ENCODE measurements at regions not wholly inside any gene's neighbourhood (a gene's known extent, or its start where the extent isn't known, plus 50 kb on each side); places are given as distances from the start of the nearest gene placed in this dataset.
"Not testable (repeated sequence)": the region's sequence is repeated elsewhere in the genome, so short reads cannot be mapped to it uniquely, and the experiment has no call there.

DNA sequence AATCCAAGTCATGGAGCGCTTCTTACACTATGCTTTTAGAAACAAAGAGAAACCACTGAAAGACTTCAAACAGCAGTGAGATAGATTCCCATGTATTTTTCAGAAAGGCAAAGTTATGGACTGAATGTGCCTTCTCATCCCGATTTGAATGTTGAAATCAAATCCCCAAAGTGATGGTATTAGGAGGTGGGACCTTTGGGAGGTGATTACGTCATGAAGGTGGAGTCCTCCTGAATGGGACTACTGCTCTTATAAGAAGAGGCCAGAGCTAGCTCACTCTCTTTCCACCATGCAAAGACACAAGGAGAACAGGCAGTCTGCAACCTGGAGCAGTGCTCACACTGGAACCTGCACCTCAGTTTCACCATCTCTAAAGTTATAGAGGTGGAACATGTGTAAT lies 1279.8 kb downstream of the GATA3 start:
- in situ Hi-C loops (cut with HindIII; ENCODE audit: low pct_unique_long_range_greater_than_20kb, low sequenced_read_pairs) = no loop called here
- no peak for DNase-seq (ENCODE audit: low read depth)

DNA sequence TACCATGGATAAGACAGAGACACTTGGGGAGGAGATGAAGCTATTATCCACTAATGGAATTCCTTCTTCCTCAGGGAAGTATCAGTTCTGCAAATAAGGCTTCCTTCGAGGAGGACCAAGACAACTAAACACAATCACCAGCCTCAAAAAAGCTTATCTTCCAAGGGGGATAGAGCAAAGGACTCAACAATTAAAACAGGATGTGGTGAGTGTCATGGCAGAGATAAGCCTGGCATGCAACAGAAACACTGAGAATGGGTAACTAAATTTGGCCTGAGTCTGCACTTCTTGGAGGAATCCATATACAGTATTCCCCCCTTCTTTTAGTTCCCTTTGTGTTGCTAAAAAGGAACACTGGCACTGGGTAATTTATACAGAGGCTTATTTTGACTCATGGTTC lies 1285.2 kb downstream of the GATA3 start:
- no peak for DNase-seq (ENCODE audit: low read depth)
- in situ Hi-C loops (cut with HindIII; ENCODE audit: low pct_unique_long_range_greater_than_20kb, low sequenced_read_pairs) = no loop called here

GRCh38 chr10:9342885-9343570 lies 1288.5 kb downstream of the GATA3 start:
- in situ Hi-C loops (cut with HindIII; ENCODE audit: low pct_unique_long_range_greater_than_20kb, low sequenced_read_pairs) = no loop called here
- peak; percentile 35 for DNase-seq (ENCODE audit: low read depth)

DNA sequence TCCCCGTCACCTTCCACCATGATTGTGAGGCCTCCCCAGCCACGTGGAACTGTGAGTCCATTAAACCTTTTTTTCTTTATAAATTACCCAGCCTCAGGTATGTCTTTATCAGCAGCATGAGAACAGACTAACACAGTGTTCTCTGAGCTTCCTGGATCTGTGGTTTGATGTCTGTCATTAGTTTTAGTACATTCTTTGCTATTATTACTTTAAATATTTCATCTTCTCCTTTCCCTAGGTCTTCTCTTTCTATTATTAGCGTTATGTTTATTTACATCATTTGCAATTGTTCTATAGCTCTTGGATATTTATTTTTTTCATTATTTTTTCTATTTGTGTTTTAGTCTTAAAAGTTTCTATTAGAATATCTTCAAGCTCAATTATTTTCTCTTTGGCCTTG lies 1293.4 kb downstream of the GATA3 start:
- DNase-seq (ENCODE audit: low read depth); in situ Hi-C loops (cut with HindIII; ENCODE audit: low pct_unique_long_range_greater_than_20kb, low sequenced_read_pairs): not testable (repeated sequence)

DNA sequence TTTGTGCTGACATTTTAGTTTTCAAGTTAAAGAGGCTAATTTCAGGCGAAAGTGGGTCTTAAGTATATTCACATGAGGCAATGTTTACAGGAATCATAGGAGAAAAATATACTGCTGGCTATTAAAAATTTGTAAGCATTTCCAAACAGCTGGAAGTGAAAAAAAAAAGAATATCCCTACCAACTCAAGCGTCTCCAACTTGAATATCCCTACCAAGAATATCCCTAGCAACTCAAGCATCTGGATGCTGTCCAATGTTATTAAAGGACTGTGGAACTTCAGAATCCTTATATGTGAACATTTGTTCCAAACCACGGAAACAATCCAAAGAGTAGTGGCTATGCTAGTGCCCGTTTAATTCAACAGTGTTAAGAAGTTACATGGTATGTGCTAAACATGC lies 1303.0 kb downstream of the GATA3 start:
- no peak for DNase-seq (ENCODE audit: low read depth)
- in situ Hi-C loops (cut with HindIII; ENCODE audit: low pct_unique_long_range_greater_than_20kb, low sequenced_read_pairs) = no loop called here

DNA sequence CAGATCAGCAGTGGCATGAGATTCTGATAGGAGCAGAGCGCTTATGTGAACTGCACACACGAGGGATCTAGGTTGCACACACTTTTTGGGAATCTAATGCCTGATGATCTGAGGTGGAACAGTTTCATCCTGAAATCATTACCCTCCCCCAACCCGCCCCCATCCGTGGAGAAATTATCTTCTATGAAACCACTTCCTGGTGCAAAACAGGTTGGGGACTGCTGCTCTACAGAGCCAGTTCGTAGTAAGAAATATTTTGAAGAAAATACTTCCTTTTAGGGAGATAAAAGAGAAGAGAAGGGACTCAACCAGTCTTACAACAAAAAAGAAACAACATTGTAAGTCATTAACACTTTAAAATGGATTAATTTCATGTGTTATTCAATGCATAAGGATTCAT lies 1308.2 kb downstream of the GATA3 start:
- in situ Hi-C loops (cut with HindIII; ENCODE audit: low pct_unique_long_range_greater_than_20kb, low sequenced_read_pairs) = no loop called here
- no peak for DNase-seq (ENCODE audit: low read depth)

- no peak for DNase-seq (ENCODE audit: low read depth)
- in situ Hi-C loops (cut with HindIII; ENCODE audit: low pct_unique_long_range_greater_than_20kb, low sequenced_read_pairs) = no loop called here
Measured at GRCh38 chr10:9379183-9379582, 1324.7 kb downstream of the GATA3 start.

DNA sequence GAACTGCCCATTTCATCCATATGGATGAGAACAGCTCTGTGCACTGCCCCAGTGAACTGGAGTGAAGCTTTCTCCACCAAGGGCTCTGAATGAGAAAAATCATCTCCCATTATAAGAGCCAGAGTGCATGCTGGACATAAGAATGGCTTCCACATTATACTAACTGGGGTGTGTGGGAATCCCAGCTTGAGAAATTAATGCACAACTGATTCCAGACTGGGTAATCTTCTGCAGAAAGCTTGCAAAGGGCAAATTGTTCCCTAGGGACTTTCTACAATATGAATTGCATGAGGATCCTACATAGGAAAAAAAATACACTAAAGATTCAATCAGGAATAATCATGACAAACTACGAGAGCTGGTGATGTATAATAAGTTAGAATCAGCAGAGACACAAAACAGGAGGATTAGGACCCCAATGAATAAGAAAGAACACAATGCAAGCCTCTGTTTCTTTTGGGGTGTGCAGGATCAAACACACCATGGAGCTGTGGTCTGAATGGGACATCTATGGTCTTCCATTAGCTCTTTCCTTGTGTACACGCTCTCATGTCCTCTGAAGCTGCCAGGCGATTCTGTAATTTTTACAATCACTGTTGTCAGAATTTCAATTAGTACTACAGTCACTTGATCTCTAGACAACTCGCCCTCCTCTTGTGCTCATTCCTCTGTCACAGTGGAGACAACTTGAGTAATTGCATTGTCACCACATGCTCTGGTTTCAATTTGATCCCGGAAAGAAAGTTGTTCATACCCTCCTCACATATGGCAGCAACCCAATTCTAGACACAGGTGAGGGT lies 1327.4 kb downstream of the GATA3 start:
- in situ Hi-C loops (cut with HindIII; ENCODE audit: low pct_unique_long_range_greater_than_20kb, low sequenced_read_pairs) = no loop called here
- DNase-seq (ENCODE audit: low read depth) = no peak

GRCh38 chr10:9382533-9382866 lies 1328.0 kb downstream of the GATA3 start:
- in situ Hi-C loops (cut with HindIII; ENCODE audit: low pct_unique_long_range_greater_than_20kb, low sequenced_read_pairs) = no loop called here

DNA sequence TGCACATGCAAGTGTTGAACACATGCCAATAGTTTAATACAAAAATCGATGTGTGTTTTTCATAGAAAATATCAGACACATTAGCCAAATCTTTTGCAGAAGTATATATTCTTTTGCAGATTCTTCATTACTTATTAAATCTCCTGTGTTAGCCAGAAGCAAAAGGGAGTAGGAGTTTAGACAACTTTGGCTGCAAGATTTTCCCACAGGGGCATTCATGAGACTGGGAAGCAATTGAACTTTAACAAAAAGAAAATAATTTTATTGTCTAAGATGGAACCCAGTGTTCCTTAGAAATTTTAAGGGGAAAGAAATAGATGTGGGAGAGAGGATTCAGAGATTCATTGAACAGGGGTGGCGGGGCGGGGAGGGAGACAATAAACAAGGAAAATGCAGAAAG lies 1336.0 kb downstream of the GATA3 start:
- in situ Hi-C loops (cut with HindIII; ENCODE audit: low pct_unique_long_range_greater_than_20kb, low sequenced_read_pairs) = no loop called here
- no peak for DNase-seq (ENCODE audit: low read depth)

More at GRCh38 chr10:9382533-9382866, 1328.0 kb downstream of the GATA3 start:
- no peak for DNase-seq (ENCODE audit: low read depth)

DNA sequence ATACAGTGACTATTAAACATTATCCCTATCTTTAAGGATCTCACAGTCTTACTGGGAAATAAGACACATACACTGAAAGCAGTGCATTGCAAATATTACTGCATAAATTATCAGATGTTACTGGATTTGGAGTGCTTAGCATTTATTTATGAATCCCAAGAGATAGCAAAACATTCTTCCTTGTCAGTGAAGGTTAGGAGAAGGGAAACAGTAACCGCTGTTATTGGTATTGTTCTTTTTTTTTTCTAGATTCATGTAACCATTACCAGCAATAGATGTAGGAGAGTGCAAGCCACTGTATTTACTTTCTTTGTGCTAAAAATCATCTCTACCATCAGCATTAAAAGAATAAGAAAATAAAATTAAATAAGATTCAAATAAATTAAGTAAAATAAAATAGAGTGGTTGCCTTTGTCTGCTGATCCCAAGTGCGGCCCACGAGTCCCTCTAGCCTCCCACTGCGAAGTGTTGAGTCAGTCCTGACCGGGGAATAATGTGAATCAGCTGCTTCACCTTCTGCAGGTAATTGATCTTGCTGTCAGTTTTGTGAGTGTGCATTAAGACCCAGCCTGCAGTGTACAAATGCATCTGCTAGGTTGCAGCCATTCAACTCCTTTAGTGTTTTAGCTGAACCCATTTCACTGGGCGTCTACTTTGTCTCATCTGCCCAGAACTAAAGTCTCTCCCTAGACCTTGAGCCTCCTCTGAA lies 1344.9 kb downstream of the GATA3 start:
- in situ Hi-C loops (cut with HindIII; ENCODE audit: low pct_unique_long_range_greater_than_20kb, low sequenced_read_pairs) = no loop called here
- DNase-seq (ENCODE audit: low read depth) = no peak

- DNase-seq (ENCODE audit: low read depth); in situ Hi-C loops (cut with HindIII; ENCODE audit: low pct_unique_long_range_greater_than_20kb, low sequenced_read_pairs): not testable (repeated sequence)
Measured at GRCh38 chr10:9402067-9402466, 1347.6 kb downstream of the GATA3 start.

DNA sequence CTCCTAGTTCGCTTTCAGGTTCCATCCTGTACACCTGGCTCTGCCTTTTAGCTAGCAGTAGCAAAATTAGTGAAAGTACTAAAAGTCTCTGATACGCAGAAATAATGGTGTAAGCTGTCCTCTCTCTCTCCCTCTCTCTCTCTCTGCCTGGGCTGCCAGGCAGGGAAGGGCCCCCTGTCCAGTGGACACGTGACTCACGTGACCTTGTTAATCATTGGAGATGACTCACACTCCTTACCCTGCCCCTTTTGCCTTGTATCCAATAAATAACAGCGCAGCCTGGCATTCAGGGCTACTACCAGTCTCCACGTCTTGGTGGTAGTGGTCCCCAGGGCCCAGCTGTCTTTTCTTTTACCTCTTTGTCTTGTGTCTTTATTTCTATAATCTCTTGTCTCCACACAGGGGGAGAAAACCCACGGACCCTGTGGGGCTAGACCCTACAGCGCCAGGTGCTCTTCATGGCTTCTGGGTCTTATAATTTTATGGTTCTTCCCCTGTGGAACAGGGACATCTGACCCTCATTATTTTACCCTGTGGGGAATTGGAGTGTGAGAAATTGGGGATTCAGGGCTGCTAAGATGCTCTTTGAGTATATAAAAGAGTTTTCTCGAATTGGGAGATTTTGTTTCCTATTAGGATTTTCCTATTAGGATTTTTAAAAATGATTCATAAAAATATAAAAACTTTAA lies 1348.2 kb downstream of the GATA3 start:
- DNase-seq (ENCODE audit: low read depth) = peak; percentile 57
- in situ Hi-C loops (cut with HindIII; ENCODE audit: low pct_unique_long_range_greater_than_20kb, low sequenced_read_pairs) = not testable (repeated sequence)

DNA sequence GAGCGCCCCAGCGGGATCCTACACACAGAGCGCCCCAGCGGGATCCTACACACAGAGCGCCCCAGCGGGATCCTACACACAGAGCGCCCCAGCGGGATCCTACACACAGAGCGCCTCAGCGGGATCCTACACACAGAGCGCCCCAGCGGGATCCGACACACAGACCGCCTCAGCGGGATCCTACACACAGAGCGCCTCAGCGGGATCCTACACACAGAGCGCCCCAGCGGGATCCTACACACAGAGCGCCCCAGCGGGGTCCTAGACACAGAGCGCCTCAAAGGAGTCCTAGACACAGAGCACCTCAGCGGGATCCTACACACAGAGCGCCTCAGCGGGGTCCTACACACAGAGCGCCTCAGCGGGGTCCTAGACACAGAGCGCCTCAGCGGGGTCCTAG lies 1352.7 kb downstream of the GATA3 start:
- in situ Hi-C loops (cut with HindIII; ENCODE audit: low pct_unique_long_range_greater_than_20kb, low sequenced_read_pairs); DNase-seq (ENCODE audit: low read depth): not testable (repeated sequence)

DNA sequence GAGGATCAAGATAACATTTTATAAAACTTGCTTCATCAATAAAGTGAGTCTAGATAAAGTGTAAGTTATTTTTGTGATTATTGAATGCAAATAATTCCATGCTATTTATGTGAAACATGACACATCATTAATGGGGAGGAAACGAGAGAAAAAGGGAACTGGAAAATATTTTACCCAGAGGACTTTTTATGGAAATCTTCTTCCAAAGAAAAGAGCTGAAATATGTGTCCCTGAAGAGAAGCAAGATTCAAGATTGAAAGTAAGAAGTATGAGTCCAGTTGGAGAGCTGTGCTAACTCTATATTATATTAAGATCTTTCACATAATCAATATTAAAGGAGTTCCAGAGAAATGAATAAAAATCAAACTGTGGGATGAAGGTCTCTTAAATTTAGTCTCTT lies 1361.8 kb downstream of the GATA3 start:
- DNase-seq (ENCODE audit: low read depth) = no peak
- in situ Hi-C loops (cut with HindIII; ENCODE audit: low pct_unique_long_range_greater_than_20kb, low sequenced_read_pairs) = no loop called here

DNA sequence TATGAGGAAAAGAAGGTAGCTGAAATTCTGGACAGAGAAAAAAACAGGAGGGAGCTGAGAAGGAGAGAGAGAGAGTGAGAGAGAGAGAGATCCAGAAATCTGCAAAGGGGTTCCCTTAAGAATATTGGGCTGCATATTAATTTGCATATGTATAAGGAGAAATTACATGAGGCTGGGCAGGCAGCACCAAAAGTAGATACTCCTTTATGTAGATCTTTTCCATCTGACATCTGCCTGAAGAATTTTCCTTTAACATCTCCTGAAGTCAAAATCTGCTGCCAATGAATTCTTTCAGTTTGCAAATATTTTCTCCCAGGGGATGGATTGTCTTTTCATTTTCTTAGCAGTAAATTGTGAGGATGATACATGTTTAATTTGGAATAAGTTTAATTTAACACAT lies 1365.3 kb downstream of the GATA3 start:
- in situ Hi-C loops (cut with HindIII; ENCODE audit: low pct_unique_long_range_greater_than_20kb, low sequenced_read_pairs) = no loop called here
- no peak for DNase-seq (ENCODE audit: low read depth)

DNA sequence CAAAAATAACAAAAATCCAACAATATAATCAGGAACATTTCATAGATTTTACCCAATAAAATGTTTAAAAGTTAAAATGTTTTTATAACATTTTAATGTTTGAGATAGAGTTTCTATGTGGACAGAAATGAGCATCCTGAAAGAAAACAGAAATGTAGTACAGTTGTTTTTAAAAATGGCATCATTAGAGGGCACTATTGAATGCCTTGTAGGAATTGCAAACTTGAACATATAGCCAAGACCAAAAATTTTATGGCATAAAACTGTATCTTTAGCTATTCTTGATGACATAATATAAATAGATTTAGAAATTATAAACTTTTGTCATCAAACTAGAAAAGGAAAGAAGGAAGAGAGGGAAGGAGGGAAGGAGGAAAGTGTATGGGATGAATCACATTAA lies 1372.7 kb downstream of the GATA3 start:
- DNase-seq (ENCODE audit: low read depth) = no peak
- in situ Hi-C loops (cut with HindIII; ENCODE audit: low pct_unique_long_range_greater_than_20kb, low sequenced_read_pairs) = no loop called here

- in situ Hi-C loops (cut with HindIII; ENCODE audit: low pct_unique_long_range_greater_than_20kb, low sequenced_read_pairs) = no loop called here
- DNase-seq (ENCODE audit: low read depth) = peak; percentile 22
Measured at GRCh38 chr10:9437131-9437530, 1382.6 kb downstream of the GATA3 start.

- in situ Hi-C loops (cut with HindIII; ENCODE audit: low pct_unique_long_range_greater_than_20kb, low sequenced_read_pairs) = no loop called here
- no peak for DNase-seq (ENCODE audit: low read depth)
Measured at GRCh38 chr10:9443758-9444157, 1389.3 kb downstream of the GATA3 start.

All from Caki2 (cell line).